GM21360 (cell line): ENCODE measurements at regions not wholly inside any gene's neighbourhood (a gene's known extent, or its start where the extent isn't known, plus 50 kb on each side); places are given as distances from the start of the nearest gene placed in this dataset.
"Not testable (repeated sequence)": the region's sequence is repeated elsewhere in the genome, so short reads cannot be mapped to it uniquely, and the experiment has no call there.

ENCODE experiments used
- ATAC-seq: cut with Tn5 transposase; IDR thresholded peaks from one replicate; pipeline ENCODE4 v1.9.1; 2021; ENCODE audit warnings: mild to moderate bottlenecking, moderate library complexity; ENCODE audit not compliant: unreplicated experiment

- ATAC-seq = not testable (repeated sequence)
These were observed 294.6 kb downstream of the CCDC74A start for GRCh38 chr2:131822237-131822721.

GRCh38 chr2:131823058-131823457, 295.4 kb downstream of the CCDC74A start:
- not testable (repeated sequence) for ATAC-seq

- not testable (repeated sequence) for ATAC-seq
These were observed 297.3 kb downstream of the CCDC74A start for GRCh38 chr2:131824986-131825385.

GRCh38 chr2:131827481-131828163, 299.9 kb downstream of the CCDC74A start:
- ATAC-seq = no peak

- no peak for ATAC-seq
These were observed 300.5 kb downstream of the CCDC74A start for GRCh38 chr2:131828164-131828561.

- ATAC-seq = not testable (repeated sequence)
These were observed 301.2 kb downstream of the CCDC74A start for GRCh38 chr2:131828633-131829455.

- not testable (repeated sequence) for ATAC-seq
These were observed 302.0 kb downstream of the CCDC74A start for GRCh38 chr2:131829456-131830241.

- not testable (repeated sequence) for ATAC-seq
These were observed 302.7 kb downstream of the CCDC74A start for GRCh38 chr2:131830242-131830945.

- not testable (repeated sequence) for ATAC-seq
These were observed 303.2 kb downstream of the CCDC74A start for GRCh38 chr2:131830946-131831310.

GRCh38 chr2:131831450-131832208, 303.9 kb downstream of the CCDC74A start:
- ATAC-seq = not testable (repeated sequence)

- not testable (repeated sequence) for ATAC-seq
These were observed 304.6 kb downstream of the CCDC74A start for GRCh38 chr2:131832209-131832780.

GRCh38 chr2:131832917-131833316, 305.2 kb downstream of the CCDC74A start:
- ATAC-seq = not testable (repeated sequence)

- ATAC-seq = not testable (repeated sequence)
These were observed 305.9 kb downstream of the CCDC74A start for GRCh38 chr2:131833367-131834202.

- ATAC-seq = not testable (repeated sequence)
These were observed 306.7 kb downstream of the CCDC74A start for GRCh38 chr2:131834203-131835020.

GRCh38 chr2:131835022-131835421, 307.3 kb downstream of the CCDC74A start:
- not testable (repeated sequence) for ATAC-seq

GRCh38 chr2:131835621-131836091, 308.0 kb downstream of the CCDC74A start:
- ATAC-seq = no peak

GRCh38 chr2:131836116-131836515, 308.4 kb downstream of the CCDC74A start:
- not testable (repeated sequence) for ATAC-seq
